CD4-positive, alpha-beta T cell (primary cell): ENCODE measurements at regions not wholly inside any gene's neighbourhood (a gene's known extent, or its start where the extent isn't known, plus 50 kb on each side); places are given as distances from the start of the nearest gene placed in this dataset.

ENCODE experiments used
- ATAC-seq: fragments of 200-7000 bp; cut with Tn5 transposase; one replicate; pipeline ENCODE4 v1.10.0; 2022; ENCODE audit warnings: mild to moderate bottlenecking; ENCODE audit not compliant: poor library complexity
- CTCF ChIA-PET: fragments of 350-600 bp; sonication (Branson Sonifier 250); formaldehyde crosslinking; loops from one replicate; lab custom pipeline; 2021; ENCODE audit warnings: antibody characterized with exemption, inconsistent platforms; lab: Charles Lee
- POLR2A ChIA-PET: fragments of 350-600 bp; sonication (Branson Sonifier 250); formaldehyde crosslinking; loops from one replicate; lab custom pipeline; 2021; ENCODE audit warnings: antibody characterized with exemption, inconsistent platforms; lab: Charles Lee
- DNase-seq, 14 experiments: peaks; one replicate each; pipeline ENCODE4 v3.0.0-alpha.2; 2013 to 2020; ENCODE audit warnings: mixed read lengths in 2 of 14
- H3K27ac ChIP-seq, 2 donors: one replicate each; pipeline versions ENCODE4 v1.5.1 to v1.7.0; 2013; ENCODE audit warnings: low read length in 2 of 2, low read depth in 1 of 2, mild to moderate bottlenecking in 1 of 2
- H3K27me3 ChIP-seq, 2 experiments: 1 replicate in 1 of 2; 2 replicates in 1 of 2; pipeline versions ENCODE4 v1.6.1 to v1.7.0; 2013; ENCODE audit warnings: low read length in 2 of 2, control low read depth in 1 of 2, mild to moderate bottlenecking in 1 of 2, moderate library complexity in 1 of 2; ENCODE audit not compliant: insufficient read depth in 2 of 2, control insufficient read depth in 1 of 2
- H3K36me3 ChIP-seq: one replicate; pipeline ENCODE4 v1.6.1; 2013; ENCODE audit warnings: low read length, control low read depth; ENCODE audit not compliant: insufficient read depth
- H3K4me1 ChIP-seq: one replicate; pipeline ENCODE4 v1.6.1; 2013; ENCODE audit warnings: low read length, control low read depth; ENCODE audit not compliant: insufficient read depth
- H3K4me3 ChIP-seq: one replicate; pipeline ENCODE4 v1.5.1; 2013; ENCODE audit warnings: mild to moderate bottlenecking, low read length, moderate library complexity
- H3K9me3 ChIP-seq, 2 experiments: 1 replicate in 1 of 2; 2 replicates in 1 of 2; pipeline versions ENCODE4 v1.6.1 to v1.7.0; 2013; ENCODE audit warnings: low read length in 2 of 2, mild to moderate bottlenecking in 2 of 2, control low read depth in 1 of 2, moderate library complexity in 1 of 2; ENCODE audit not compliant: control insufficient read depth in 1 of 2, insufficient read depth in 1 of 2
- H3K27ac Mint-ChIP-seq: one replicate; pipeline ENCODE4 v1.8.0; 2020; ENCODE audit warnings: mixed read lengths
- H3K27me3 Mint-ChIP-seq: one replicate; pipeline ENCODE4 v1.8.0; 2021; ENCODE audit warnings: mixed read lengths
- H3K36me3 Mint-ChIP-seq: one replicate; pipeline ENCODE4 v1.8.0; 2021; ENCODE audit warnings: low read depth, mixed read lengths
- H3K4me1 Mint-ChIP-seq: one replicate; pipeline ENCODE4 v1.8.0; 2021; ENCODE audit warnings: low read depth, mixed read lengths
- H3K4me3 Mint-ChIP-seq: one replicate; pipeline ENCODE4 v1.8.0; 2020; ENCODE audit warnings: mild to moderate bottlenecking, mixed read lengths
- H3K9me3 Mint-ChIP-seq: one replicate; pipeline ENCODE4 v1.8.0; 2020; ENCODE audit warnings: mixed read lengths
- CTCF ChIP-seq: fragments of 200-600 bp; IDR thresholded peaks from one replicate; pipeline ENCODE4 v1.8.0; 2022; ENCODE audit warnings: antibody characterized with exemption, mild to moderate bottlenecking
- intact Hi-C, 2 experiments: fragments of 100-400 bp; cut with DNase I in 1 of 2; cut with micrococcal nuclease in 1 of 2; formaldehyde crosslinking; loops; one replicate each; pipeline versions ENCODE4 v1.15.1 to v1.9.0; 2023 to 2025; cut with DNase I, micrococcal nuclease

GRCh38 chr5:15023846-15024245 lies 152.3 kb upstream of the ANKH start:
- Histone ChIP-seq H3K4me1 (no peaks in the 10 kb centered on the region), H3K4me3 (no peak overlapping the region), H3K9me3 (peaks cover 0 to 5% of the 10 kb centered on the region in 2 experiments), H3K27me3 (peaks cover 0 to 9% of the 10 kb centered on the region in 2 experiments), H3K27ac (no peak overlapping the region), H3K36me3 (no peaks in the 10 kb centered on the region)
- ChIA-PET POLR2A (no interaction called here), CTCF (no interaction called here)
- no peaks in the 10 kb centered on the region for H3K36me3 Mint-ChIP-seq
- H3K9me3 Mint-ChIP-seq: no peaks in the 10 kb centered on the region
- peaks cover 47% of the 10 kb centered on the region for H3K27me3 Mint-ChIP-seq
- intact Hi-C loops: no loop called here
- H3K4me3 Mint-ChIP-seq: no peak overlapping the region
- no peaks in the 10 kb centered on the region for H3K4me1 Mint-ChIP-seq
- DNase-seq: no peak
- no peak for TF ChIP-seq CTCF
- H3K27ac Mint-ChIP-seq: no peak overlapping the region
- ATAC-seq: no peak

GRCh38 chr5:15023266-15023665 lies 151.7 kb upstream of the ANKH start:
- TF ChIP-seq CTCF: no peak
- Mint-ChIP-seq H3K36me3 (no peaks in the 10 kb centered on the region), H3K4me1 (no peaks in the 10 kb centered on the region), H3K27ac (no peak overlapping the region), H3K4me3 (no peak overlapping the region), H3K27me3 (peaks cover 41% of the 10 kb centered on the region), H3K9me3 (no peaks in the 10 kb centered on the region)
- Histone ChIP-seq H3K9me3 (peaks cover 0 to 5% of the 10 kb centered on the region in 2 experiments), H3K27me3 (peaks cover 0 to 3% of the 10 kb centered on the region in 2 experiments), H3K4me3 (no peak overlapping the region), H3K36me3 (no peaks in the 10 kb centered on the region), H3K27ac (no peak overlapping the region), H3K4me1 (no peaks in the 10 kb centered on the region)
- CTCF ChIA-PET: no interaction called here
- DNase-seq: no peak
- POLR2A ChIA-PET: no interaction called here
- intact Hi-C loops: no loop called here
- no peak for ATAC-seq

GRCh38 chr5:15021266-15022046 lies 149.9 kb upstream of the ANKH start:
- no peak for DNase-seq
- Mint-ChIP-seq H3K27ac (no peak overlapping the region), H3K27me3 (peaks cover 24% of the 10 kb centered on the region), H3K9me3 (no peaks in the 10 kb centered on the region), H3K4me1 (no peaks in the 10 kb centered on the region), H3K4me3 (no peak overlapping the region), H3K36me3 (no peaks in the 10 kb centered on the region)
- no peak for TF ChIP-seq CTCF
- H3K4me1 ChIP-seq: no peaks in the 10 kb centered on the region
- ATAC-seq: no peak
- no peaks in the 10 kb centered on the region for H3K27me3 ChIP-seq
- H3K9me3 ChIP-seq: no peaks in the 10 kb centered on the region
- H3K4me3 ChIP-seq: no peak overlapping the region
- no peaks in the 10 kb centered on the region for H3K36me3 ChIP-seq
- ChIA-PET CTCF (no interaction called here), POLR2A (no interaction called here)
- intact Hi-C loops: no loop called here
- no peak overlapping the region for H3K27ac ChIP-seq
